RCC 7860 (cell line): ENCODE measurements at regions not wholly inside any gene's neighbourhood (a gene's known extent, or its start where the extent isn't known, plus 50 kb on each side); places are given as distances from the start of the nearest gene placed in this dataset.
"Not testable (repeated sequence)": the region's sequence is repeated elsewhere in the genome, so short reads cannot be mapped to it uniquely, and the experiment has no call there.

Experiments
- DNase-seq: peaks from one replicate; pipeline ENCODE4 v3.0.0-alpha.2; 2015; ENCODE audit warnings: low spot score
- FAIRE-seq: peaks from 2 replicates; lab custom pipeline; 2012; peaks lifted over from hg19 to GRCh38; lab: Jason Lieb, UNC

- FAIRE-seq = no peak
Observed at GRCh38 chr3:103134023-103134724, 699.4 kb downstream of the ZPLD1 start.

GRCh38 chr3:103136621-103137020, 701.8 kb downstream of the ZPLD1 start:
- no peak for FAIRE-seq
- no peak for DNase-seq

More at GRCh38 chr3:103134023-103134724, 699.4 kb downstream of the ZPLD1 start:
- DNase-seq = no peak

GRCh38 chr3:103137830-103138229, 703.0 kb downstream of the ZPLD1 start:
- FAIRE-seq (peak; percentile 57), DNase-seq (no peak)

GRCh38 chr3:103158183-103158582, 723.4 kb downstream of the ZPLD1 start:
- FAIRE-seq (no peak), DNase-seq (no peak)

GRCh38 chr3:103166890-103167289, 732.1 kb downstream of the ZPLD1 start:
- FAIRE-seq = no peak
- DNase-seq = no peak

GRCh38 chr3:103167850-103168249, 733.0 kb downstream of the ZPLD1 start:
- no peak for DNase-seq
- no peak for FAIRE-seq

- no peak for FAIRE-seq
- DNase-seq = no peak
Observed at GRCh38 chr3:103169289-103169688, 734.5 kb downstream of the ZPLD1 start.

- no peak for DNase-seq
- FAIRE-seq = no peak
Observed at GRCh38 chr3:103170651-103171050, 735.8 kb downstream of the ZPLD1 start.

- DNase-seq = no peak
- FAIRE-seq = no peak
Observed at GRCh38 chr3:103173940-103174339, 739.1 kb downstream of the ZPLD1 start.

- no peak for FAIRE-seq
- no peak for DNase-seq
Observed at GRCh38 chr3:103181160-103181559, 746.3 kb downstream of the ZPLD1 start.

- FAIRE-seq (no peak), DNase-seq (no peak)
Observed at GRCh38 chr3:103184772-103185171, 750.0 kb downstream of the ZPLD1 start.

GRCh38 chr3:103189941-103190340, 755.1 kb downstream of the ZPLD1 start:
- DNase-seq (no peak), FAIRE-seq (no peak)

- FAIRE-seq = no peak
- DNase-seq = no peak
Observed at GRCh38 chr3:103195216-103195615, 760.4 kb downstream of the ZPLD1 start.

GRCh38 chr3:103203441-103203840, 768.6 kb downstream of the ZPLD1 start:
- no peak for FAIRE-seq

GRCh38 chr3:103210583-103210982, 775.8 kb downstream of the ZPLD1 start:
- FAIRE-seq (no peak), DNase-seq (no peak)

More at GRCh38 chr3:103203441-103203840, 768.6 kb downstream of the ZPLD1 start:
- no peak for DNase-seq

GRCh38 chr3:103218146-103218545, 783.3 kb downstream of the ZPLD1 start:
- DNase-seq (no peak), FAIRE-seq (no peak)

GRCh38 chr3:103218793-103219192, 784.0 kb downstream of the ZPLD1 start:
- no peak for FAIRE-seq

GRCh38 chr3:103227651-103228050, 792.8 kb downstream of the ZPLD1 start:
- DNase-seq (no peak), FAIRE-seq (no peak)

More at GRCh38 chr3:103218793-103219192, 784.0 kb downstream of the ZPLD1 start:
- DNase-seq = peak; percentile 26

GRCh38 chr3:103247459-103247858, 812.6 kb downstream of the ZPLD1 start:
- DNase-seq (no peak), FAIRE-seq (no peak)

GRCh38 chr3:103254827-103255226, 820.0 kb downstream of the ZPLD1 start:
- FAIRE-seq, DNase-seq: not testable (repeated sequence)

GRCh38 chr3:103269287-103269686, 834.5 kb downstream of the ZPLD1 start:
- DNase-seq = no peak

GRCh38 chr3:103271575-103271974, 836.8 kb downstream of the ZPLD1 start:
- FAIRE-seq (no peak), DNase-seq (no peak)

More at GRCh38 chr3:103269287-103269686, 834.5 kb downstream of the ZPLD1 start:
- no peak for FAIRE-seq
